ENCODE measurements at regions not wholly inside any gene's neighbourhood (a gene's known extent, or its start where the extent isn't known, plus 50 kb on each side); places are given as distances from the start of the nearest gene placed in this dataset.

DNA sequence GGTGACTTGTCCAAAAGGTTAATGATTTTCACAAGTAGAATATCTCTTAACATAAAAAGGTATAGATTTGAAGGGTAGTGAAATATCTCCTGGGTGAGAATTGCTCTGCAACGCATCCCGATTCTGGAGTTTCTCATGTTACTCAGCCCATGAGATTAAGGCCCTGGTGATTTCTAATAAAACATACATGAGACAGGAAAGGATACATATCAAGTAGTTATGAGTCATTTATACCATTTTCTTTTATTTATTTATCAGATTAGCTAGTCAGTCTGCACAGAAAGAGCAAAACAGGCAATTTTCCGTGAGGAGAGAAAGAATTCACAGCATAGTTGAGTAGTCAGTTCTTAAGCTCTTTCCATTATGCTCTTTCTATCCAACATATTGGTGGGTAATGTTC is 535.6 kb upstream of the ATP2B1 start:
- H3K4me3 ChIP-seq (ENCODE audit: low read length): no peak overlapping the region
- TF ChIP-seq, protein P1, sequence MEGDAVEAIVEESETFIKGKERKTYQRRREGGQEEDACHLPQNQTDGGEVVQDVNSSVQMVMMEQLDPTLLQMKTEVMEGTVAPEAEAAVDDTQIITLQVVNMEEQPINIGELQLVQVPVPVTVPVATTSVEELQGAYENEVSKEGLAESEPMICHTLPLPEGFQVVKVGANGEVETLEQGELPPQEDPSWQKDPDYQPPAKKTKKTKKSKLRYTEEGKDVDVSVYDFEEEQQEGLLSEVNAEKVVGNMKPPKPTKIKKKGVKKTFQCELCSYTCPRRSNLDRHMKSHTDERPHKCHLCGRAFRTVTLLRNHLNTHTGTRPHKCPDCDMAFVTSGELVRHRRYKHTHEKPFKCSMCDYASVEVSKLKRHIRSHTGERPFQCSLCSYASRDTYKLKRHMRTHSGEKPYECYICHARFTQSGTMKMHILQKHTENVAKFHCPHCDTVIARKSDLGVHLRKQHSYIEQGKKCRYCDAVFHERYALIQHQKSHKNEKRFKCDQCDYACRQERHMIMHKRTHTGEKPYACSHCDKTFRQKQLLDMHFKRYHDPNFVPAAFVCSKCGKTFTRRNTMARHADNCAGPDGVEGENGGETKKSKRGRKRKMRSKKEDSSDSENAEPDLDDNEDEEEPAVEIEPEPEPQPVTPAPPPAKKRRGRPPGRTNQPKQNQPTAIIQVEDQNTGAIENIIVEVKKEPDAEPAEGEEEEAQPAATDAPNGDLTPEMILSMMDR (conservative IDR thresholded peaks at IDR 0.05; ENCODE audit: low read depth, low read length): no peak
- peak; percentile 45 for DNase-seq (ENCODE audit: low read depth)

DNA sequence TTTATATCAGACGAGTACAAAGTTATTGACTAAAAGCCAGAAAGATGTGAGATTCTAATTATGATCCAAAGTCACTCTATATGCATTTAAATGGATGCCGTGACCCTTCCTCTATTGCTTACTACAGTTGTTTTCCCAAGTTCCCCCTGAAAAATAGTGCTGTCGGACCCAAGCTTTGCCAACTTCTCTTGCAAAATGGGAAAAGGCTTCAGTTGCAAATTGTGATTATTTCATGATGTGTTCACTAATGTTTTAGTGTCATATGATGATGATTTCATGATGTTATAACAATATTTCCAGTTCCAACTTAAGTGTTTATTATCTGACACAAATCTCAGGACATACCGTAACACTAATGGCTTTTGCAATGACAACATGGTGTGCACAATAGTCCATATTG is 534.6 kb upstream of the ATP2B1 start:
- TF ChIP-seq, protein P1 (conservative IDR thresholded peaks at IDR 0.05; ENCODE audit: low read depth, low read length): no peak
- H3K4me3 ChIP-seq (ENCODE audit: low read length): no peak overlapping the region
- no peak for DNase-seq (ENCODE audit: low read depth)

DNA sequence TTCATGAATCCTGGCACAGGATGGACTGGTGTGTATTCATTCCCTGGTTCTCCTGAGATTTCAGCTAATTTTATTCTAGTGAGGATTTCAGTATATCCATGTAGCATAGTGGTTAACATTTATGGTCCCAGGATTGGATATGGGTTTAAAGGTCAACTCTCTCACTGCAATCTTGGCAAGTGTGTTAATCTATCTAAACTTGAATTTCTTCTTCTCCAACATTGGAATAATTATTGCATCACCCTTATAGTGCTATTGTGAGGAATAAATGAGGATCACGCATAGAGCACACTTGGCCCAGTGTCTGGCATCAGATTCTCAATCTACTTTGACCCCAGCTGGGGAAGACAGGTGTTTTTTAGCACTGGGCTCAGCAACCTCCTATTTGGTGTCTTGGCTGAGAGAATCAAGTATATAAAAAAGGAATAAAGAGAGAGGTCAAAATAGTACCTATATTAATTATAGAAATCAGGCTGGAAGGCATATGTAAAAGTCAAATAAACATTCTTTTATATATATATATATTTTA is 531.2 kb upstream of the ATP2B1 start:
- TF ChIP-seq, protein P1 (conservative IDR thresholded peaks at IDR 0.05; ENCODE audit: low read depth, low read length): no peak
- DNase-seq (ENCODE audit: low read depth): no peak
- no peak overlapping the region for H3K4me3 ChIP-seq (ENCODE audit: low read length)

DNA sequence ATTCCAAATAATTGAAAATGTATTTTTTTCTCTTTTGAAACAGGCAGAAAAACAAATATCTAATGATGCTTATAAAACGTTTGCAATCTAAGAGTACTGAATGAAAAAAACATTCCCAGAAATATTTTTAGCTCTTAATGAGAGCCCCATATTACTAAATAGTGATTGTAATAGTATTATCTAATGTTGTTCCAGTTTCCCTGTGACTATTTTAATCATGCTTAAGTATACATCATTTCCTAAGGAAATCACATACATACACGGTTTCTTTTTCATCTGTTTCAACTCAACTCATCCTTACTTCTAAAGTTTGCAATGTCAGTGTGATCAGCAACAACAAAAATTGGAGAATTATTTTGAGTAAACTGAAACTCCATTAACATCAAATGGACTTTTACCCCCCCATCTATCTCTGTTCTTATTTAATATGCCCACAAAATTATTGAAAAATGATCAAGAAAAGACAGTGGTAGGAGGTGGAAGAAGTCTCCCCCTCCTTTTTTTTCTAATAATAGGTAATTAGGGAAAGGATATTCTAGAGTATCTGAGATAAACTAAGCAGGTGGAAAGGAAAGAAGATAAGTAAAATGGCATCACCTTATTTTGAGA is 530.1 kb upstream of the ATP2B1 start:
- TF ChIP-seq, protein P1 (conservative IDR thresholded peaks at IDR 0.05; ENCODE audit: low read depth, low read length): no peak
- no peak for DNase-seq (ENCODE audit: low read depth)
- H3K4me3 ChIP-seq (ENCODE audit: low read length): no peak overlapping the region

DNA sequence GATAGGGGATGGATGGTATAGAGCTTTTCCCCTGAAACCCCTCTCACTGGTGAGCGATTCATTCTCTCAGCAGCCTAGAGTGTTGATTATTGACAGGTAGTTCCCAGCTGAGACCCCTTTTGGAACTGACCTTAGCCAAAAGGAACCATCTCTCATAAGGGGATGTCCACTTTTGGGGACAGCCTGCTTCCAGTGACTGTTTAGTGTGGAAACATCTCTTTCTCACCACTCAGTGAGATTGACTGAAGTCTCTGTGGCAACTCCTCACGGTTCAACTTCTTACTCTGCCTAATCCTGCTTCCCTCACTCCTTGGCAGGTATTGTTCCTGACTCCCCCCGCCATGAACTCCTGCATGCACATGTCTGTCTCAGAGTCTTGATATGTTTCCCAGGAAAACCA is 529.2 kb upstream of the ATP2B1 start:
- no peak for DNase-seq (ENCODE audit: low read depth)
- H3K4me3 ChIP-seq (ENCODE audit: low read length): no peak overlapping the region
- TF ChIP-seq, protein P1 (conservative IDR thresholded peaks at IDR 0.05; ENCODE audit: low read depth, low read length): no peak

DNA sequence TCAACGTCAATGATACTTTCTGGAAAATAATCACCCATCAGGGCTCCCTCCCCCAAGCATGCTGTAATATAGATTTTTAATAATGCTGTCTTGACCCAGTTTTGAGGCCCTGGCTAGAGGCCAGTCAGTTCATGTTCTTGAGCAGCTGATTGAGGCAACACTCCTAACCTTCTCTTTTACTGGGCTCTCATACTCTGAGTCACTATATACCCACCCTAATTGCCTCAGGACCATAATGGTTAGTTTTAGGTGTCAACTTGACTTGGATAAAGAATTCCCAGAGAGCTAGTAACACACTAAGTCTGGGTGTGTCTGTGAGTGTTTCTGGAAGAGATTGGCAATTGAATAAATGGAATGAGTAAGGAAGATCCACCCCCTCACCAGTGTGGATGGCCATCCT is 527.0 kb upstream of the ATP2B1 start:
- TF ChIP-seq, protein P1 (conservative IDR thresholded peaks at IDR 0.05; ENCODE audit: low read depth, low read length): no peak
- H3K4me3 ChIP-seq (ENCODE audit: low read length): no peak overlapping the region
- peak; percentile 78 for DNase-seq (ENCODE audit: low read depth)

DNA sequence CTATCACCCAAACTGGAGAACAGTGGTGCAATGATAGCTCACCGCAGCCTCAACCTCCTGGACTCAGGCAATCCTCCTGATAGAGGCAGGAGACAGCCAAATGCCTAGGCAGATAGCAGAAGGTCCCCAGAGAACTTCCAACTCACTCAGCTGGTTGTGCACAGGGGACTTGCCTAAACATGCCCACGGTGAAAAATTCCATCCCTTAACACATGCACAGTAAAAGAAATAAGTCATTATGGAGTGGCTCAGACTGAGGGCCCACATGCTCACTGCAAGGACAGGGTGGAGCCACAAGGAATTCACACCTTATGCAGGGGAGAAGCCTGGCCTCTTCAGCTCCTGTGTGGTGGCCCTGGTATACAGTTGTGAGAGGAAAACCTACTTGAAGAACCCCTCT is 525.8 kb upstream of the ATP2B1 start:
- no peak overlapping the region for H3K4me3 ChIP-seq (ENCODE audit: low read length)
- DNase-seq (ENCODE audit: low read depth): no peak
- TF ChIP-seq, protein P1 (conservative IDR thresholded peaks at IDR 0.05; ENCODE audit: low read depth, low read length): no peak

Data from retinal pigment epithelial cell (primary cell).